AG04450 (cell line): ENCODE measurements at regions not wholly inside any gene's neighbourhood (a gene's known extent, or its start where the extent isn't known, plus 50 kb on each side); places are given as distances from the start of the nearest gene placed in this dataset.

Source experiments
- CTCF ChIA-PET: fragments of 300-600, 350-600 bp; formaldehyde crosslinking; extraction: SDS; loops from one replicate; lab custom pipeline; 2022; ENCODE audit warnings: antibody characterized with exemption, inconsistent platforms; lab: Charles Lee
- POLR2A ChIA-PET: fragments of 350-600 bp; formaldehyde crosslinking; extraction: SDS; loops from one replicate; lab custom pipeline; 2021; ENCODE audit warnings: antibody characterized with exemption, inconsistent platforms; lab: Yijun Ruan, JAX
- DNase-seq: peaks from one replicate; pipeline ENCODE4 v3.0.0-alpha.2; 2011; ENCODE audit warnings: low read depth, low spot score
- H3K27ac ChIP-seq: one replicate; pipeline ENCODE4 v1.5.1; 2012; ENCODE audit warnings: low read depth, low read length, control low read depth
- H3K27me3 ChIP-seq: one replicate; pipeline ENCODE4 v1.6.0; 2012; ENCODE audit warnings: low read length; ENCODE audit not compliant: control insufficient read depth, insufficient read depth
- H3K4me3 ChIP-seq: 2 replicates; pipeline ENCODE4 v1.5.1; 2011; ENCODE audit warnings: mild to moderate bottlenecking, low read depth, low read length, control low read depth
- H3K9me3 ChIP-seq: 2 replicates; pipeline ENCODE4 v1.5.1; 2012; ENCODE audit warnings: low read length; ENCODE audit not compliant: control insufficient read depth, insufficient read depth
- TF ChIP-seq, protein P1 (sequence below): IDR thresholded peaks from 2 replicates; pipeline ENCODE4 v1.5.1; 2011; ENCODE audit warnings: low read depth, low read length, control low read depth, inconsistent platforms

DNA sequence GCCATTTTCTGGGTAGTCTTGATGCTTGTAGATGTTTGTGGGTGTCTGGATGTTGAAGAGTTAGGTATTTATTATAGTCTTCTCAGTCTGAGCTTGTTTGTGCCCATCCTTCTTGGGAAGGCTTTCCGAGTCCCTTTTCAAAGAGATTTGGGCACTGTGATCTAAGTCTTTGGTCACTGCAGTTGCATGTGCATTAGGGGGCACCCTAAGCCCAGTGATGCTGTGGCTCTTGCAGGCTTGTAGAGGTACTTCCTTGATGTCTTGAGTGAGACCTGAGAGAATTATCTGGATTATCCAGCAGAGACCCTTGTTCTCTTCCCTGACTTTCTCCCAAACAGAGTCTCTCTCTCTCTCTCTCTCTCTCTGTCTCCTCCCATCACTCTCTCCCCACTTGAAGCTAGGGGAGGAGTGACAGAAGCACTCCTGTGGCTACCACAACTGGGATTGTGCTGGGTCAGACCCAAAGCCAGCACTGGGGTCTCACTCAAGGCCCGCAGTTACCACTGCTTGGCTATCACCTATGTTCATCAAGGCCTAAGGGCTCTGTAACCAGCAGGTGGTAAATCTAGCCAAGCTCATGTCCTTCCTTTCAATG lies 68.5 kb downstream of the TMCO5A start:
- DNase-seq: peak; percentile 55
- TF ChIP-seq, protein P1, sequence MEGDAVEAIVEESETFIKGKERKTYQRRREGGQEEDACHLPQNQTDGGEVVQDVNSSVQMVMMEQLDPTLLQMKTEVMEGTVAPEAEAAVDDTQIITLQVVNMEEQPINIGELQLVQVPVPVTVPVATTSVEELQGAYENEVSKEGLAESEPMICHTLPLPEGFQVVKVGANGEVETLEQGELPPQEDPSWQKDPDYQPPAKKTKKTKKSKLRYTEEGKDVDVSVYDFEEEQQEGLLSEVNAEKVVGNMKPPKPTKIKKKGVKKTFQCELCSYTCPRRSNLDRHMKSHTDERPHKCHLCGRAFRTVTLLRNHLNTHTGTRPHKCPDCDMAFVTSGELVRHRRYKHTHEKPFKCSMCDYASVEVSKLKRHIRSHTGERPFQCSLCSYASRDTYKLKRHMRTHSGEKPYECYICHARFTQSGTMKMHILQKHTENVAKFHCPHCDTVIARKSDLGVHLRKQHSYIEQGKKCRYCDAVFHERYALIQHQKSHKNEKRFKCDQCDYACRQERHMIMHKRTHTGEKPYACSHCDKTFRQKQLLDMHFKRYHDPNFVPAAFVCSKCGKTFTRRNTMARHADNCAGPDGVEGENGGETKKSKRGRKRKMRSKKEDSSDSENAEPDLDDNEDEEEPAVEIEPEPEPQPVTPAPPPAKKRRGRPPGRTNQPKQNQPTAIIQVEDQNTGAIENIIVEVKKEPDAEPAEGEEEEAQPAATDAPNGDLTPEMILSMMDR: peak; percentile 78
- H3K4me3 ChIP-seq: no peak overlapping the region
- peaks cover 3% of the 10 kb centered on the region for H3K27me3 ChIP-seq
- H3K9me3 ChIP-seq: no peaks in the 10 kb centered on the region
- ChIA-PET POLR2A (interaction anchor here (0.5 kb wide), 1 partner anchor 9 kb away, joined by 3 read pairs; no protein-coding TSS in a partner anchor), CTCF (interaction anchor here (0.6 to 3.7 kb wide), 37 partner anchors 10 to 699 kb away, joined by 3 to 45 read pairs (median 4); no protein-coding TSS in a partner anchor)
- H3K27ac ChIP-seq: no peak overlapping the region

DNA sequence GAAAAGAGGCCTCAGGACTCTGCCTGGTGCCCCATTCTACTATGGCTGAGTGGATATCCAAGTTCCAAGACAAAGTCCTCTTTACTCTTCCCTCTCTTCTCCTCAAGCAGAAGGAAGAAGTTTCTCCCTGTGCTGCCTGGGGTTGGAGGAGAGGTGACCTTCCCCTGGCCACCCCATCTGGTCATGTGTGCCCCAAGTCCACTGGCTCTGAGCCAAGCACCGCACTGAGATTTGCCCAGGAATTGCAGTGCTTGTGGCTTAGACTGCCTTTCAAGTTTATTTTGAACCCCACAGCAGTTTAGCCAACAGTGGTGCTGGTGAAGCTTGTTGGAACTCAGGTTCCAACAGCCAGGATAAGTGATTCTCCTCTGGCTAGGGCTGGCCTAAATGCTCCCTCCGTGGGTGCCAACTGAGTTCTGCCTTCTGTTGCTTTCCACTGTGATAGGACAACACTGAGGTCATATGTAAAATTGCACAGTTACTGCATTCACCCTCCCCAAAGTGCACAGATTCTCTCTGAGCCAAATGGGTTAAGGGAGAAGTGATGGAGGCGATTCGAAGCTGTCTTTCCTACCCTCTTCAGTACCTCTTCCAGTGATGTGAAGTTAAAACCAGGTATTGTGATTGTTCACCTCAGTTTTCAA lies 69.9 kb downstream of the TMCO5A start:
- DNase-seq: no peak
- Histone ChIP-seq H3K9me3 (no peaks in the 10 kb centered on the region), H3K27me3 (peaks cover 3% of the 10 kb centered on the region), H3K27ac (no peak overlapping the region), H3K4me3 (no peak overlapping the region)
- ChIA-PET POLR2A (no interaction called here), CTCF (interaction anchor here (2.1 to 3.7 kb wide), 3 partner anchors 9 to 409 kb away, joined by 10 to 35 read pairs (median 13); no protein-coding TSS in a partner anchor)
- TF ChIP-seq, protein P1: no peak

DNA sequence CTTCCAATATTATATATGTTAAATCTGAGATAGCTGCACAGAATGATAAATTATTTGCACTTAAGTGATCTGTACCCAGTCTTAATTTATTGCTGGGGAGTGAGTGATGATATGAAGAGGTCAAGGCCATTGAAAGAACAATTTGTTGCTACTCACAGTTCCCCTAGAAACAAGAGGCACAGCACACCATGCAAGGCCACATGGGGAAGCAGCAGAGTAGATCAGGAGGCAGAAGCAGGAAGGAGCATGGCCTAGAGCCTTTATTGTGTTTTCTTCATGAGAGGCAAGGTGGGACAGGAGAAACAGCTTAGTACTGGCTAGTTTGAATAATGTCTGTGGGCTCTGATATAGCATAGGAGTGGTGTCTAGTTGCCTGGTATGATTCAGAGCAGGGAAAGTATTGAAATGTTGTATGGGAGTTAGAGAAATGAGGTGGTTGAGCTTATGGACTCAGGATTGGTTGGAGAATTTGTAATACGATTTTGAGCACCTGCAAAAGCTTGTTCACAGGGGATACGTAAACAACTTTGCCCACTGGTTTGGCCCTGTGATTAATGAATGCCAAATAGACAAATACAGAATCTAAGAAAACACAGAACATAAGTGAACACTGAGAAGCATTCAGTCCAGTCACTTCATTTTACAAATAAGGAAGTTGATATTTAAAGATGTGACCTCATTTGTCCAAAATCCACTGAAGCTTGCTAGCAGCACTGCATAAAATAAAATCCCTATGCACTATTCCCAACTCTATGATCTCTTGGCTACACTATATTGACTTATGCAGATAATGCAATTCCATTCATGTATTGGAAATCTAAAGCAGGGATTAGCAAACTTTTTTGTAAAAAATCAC lies 71.7 kb downstream of the TMCO5A start:
- CTCF ChIA-PET: interaction anchor here (0.7 to 2.4 kb wide), 3 partner anchors 11 to 754 kb away, joined by 6 to 10 read pairs (median 10); no protein-coding TSS in a partner anchor
- no peaks in the 10 kb centered on the region for H3K9me3 ChIP-seq
- TF ChIP-seq, protein P1: no peak
- peaks cover 3% of the 10 kb centered on the region for H3K27me3 ChIP-seq
- no peak overlapping the region for H3K4me3 ChIP-seq
- H3K27ac ChIP-seq: no peak overlapping the region
- no peak for DNase-seq
- POLR2A ChIA-PET: no interaction called here

DNA sequence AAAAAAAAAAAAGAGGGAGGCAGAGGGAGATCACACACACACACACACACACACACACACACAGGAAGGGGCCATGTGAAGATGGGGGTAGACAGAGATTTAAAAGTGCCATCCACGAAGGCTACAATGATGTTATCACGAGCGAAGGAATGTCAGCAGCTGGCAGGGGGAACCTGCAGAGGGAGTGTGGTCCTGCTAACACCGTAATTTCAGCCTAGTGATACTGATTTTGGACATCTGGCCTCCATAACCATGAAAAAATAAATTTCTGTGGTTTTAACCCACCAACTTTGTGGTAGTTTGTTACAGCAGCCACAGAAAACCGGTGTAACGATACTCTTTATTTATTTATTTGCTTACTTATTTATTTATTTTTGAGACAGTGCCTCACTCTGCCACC lies 76.0 kb downstream of the TMCO5A start:
- CTCF ChIA-PET: no interaction called here
- POLR2A ChIA-PET: no interaction called here
- DNase-seq: no peak
- Histone ChIP-seq H3K4me3 (no peak overlapping the region), H3K27ac (no peak overlapping the region), H3K27me3 (no peaks in the 10 kb centered on the region), H3K9me3 (no peaks in the 10 kb centered on the region)
- TF ChIP-seq, protein P1: peak; percentile 40
